Panc1 (cell line): ENCODE measurements at regions not wholly inside any gene's neighbourhood (a gene's known extent, or its start where the extent isn't known, plus 50 kb on each side); places are given as distances from the start of the nearest gene placed in this dataset.

Experiments used
- CTCF ChIP-seq: fragments of 450-650 bp; IDR thresholded peaks from 2 replicates; pipeline ENCODE4 v1.5.1; 2017; ENCODE audit warnings: mild to moderate bottlenecking
- TCF7L2 ChIP-seq: IDR thresholded peaks from 2 replicates; pipeline ENCODE4 v1.6.1; 2011; ENCODE audit warnings: mild to moderate bottlenecking, low read depth, low read length, inconsistent platforms

- TF ChIP-seq CTCF (no peak), TCF7L2 (no peak)
These were observed 1190.5 kb upstream of the LRRTM3 start for GRCh38 chr10:65735382-65735781.
